Prostate gland (tissue), 2 donors: ENCODE measurements at regions not wholly inside any gene's neighbourhood (a gene's known extent, or its start where the extent isn't known, plus 50 kb on each side); places are given as distances from the start of the nearest gene placed in this dataset.

ENCODE experiments used
- POLR2A ChIP-seq: fragments of 450-650 bp; IDR thresholded peaks from one replicate; pipeline ENCODE4 v1.6.1; 2016; ENCODE audit warnings: antibody characterized with exemption, mild to moderate bottlenecking
- POLR2AphosphoS5 ChIP-seq: sonication (generic); formaldehyde crosslinking; IDR thresholded peaks from one replicate; pipeline ENCODE4 v1.6.1; 2017; ENCODE audit warnings: antibody characterized with exemption
- TF ChIP-seq, protein P1 (sequence below), 4 experiments: fragments of 200-600 bp in 2 of 4; fragments of 450-650 bp in 2 of 4; sonication (generic) in 2 of 4; IDR thresholded peaks; 1 replicate in 3 of 4; 2 replicates in 1 of 4; pipeline ENCODE4 v1.5.1; 2016 to 2019; ENCODE audit warnings: antibody characterized with exemption in 4 of 4, mild to moderate bottlenecking in 2 of 4, moderate library complexity in 2 of 4

DNA sequence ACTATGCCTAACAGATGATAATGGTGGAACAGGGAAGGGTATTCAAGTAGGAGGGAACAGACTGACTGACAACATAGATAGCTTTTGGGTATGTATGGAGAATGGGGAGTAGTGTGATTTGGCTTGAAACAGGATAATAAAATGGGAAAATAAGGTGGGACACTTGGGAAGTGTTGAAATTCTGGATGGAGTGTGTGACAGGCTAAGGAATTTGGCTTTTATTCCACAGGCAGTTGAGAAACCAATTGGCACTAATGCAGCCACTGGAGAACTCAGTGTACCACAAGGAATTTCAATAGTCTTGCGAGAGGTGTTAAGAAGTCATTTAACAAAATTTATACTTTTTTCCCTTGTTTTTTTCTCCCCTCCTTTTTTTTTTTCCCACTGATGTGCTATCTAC lies 153.5 kb upstream of the ELAVL2 start:
- TF ChIP-seq, protein P1, sequence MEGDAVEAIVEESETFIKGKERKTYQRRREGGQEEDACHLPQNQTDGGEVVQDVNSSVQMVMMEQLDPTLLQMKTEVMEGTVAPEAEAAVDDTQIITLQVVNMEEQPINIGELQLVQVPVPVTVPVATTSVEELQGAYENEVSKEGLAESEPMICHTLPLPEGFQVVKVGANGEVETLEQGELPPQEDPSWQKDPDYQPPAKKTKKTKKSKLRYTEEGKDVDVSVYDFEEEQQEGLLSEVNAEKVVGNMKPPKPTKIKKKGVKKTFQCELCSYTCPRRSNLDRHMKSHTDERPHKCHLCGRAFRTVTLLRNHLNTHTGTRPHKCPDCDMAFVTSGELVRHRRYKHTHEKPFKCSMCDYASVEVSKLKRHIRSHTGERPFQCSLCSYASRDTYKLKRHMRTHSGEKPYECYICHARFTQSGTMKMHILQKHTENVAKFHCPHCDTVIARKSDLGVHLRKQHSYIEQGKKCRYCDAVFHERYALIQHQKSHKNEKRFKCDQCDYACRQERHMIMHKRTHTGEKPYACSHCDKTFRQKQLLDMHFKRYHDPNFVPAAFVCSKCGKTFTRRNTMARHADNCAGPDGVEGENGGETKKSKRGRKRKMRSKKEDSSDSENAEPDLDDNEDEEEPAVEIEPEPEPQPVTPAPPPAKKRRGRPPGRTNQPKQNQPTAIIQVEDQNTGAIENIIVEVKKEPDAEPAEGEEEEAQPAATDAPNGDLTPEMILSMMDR (IDR thresholded peaks at IDR 0.05) = no peak
- TF ChIP-seq POLR2AphosphoS5 (no peak), POLR2A (no peak)
